HEK293T (cell line): ENCODE measurements at regions not wholly inside any gene's neighbourhood (a gene's known extent, or its start where the extent isn't known, plus 50 kb on each side); places are given as distances from the start of the nearest gene placed in this dataset.

Experiments used
- CTCF ChIA-PET: fragments of 350-600 bp; formaldehyde crosslinking; extraction: SDS; loops from one replicate; lab custom pipeline; 2021; ENCODE audit warnings: antibody characterized with exemption, inconsistent platforms; lab: Yijun Ruan, JAX
- POLR2A ChIA-PET: fragments of 350-600 bp; formaldehyde crosslinking; extraction: SDS; loops from one replicate; lab custom pipeline; 2020; ENCODE audit warnings: antibody characterized with exemption, inconsistent platforms; lab: Yijun Ruan, JAX
- DNase-seq: peaks from one replicate; pipeline ENCODE4 v3.0.0; 2012; ENCODE audit warnings: mixed read lengths; ENCODE audit errors: extremely low spot score
- ARNT ChIP-seq: fragments of 450-650 bp; IDR thresholded peaks from 2 replicates; pipeline ENCODE4 v1.6.1; 2017; ENCODE audit warnings: mild to moderate bottlenecking
- BHLHE40 ChIP-seq: fragments of 450-650 bp; IDR thresholded peaks from 2 replicates; pipeline ENCODE4 v1.6.1; 2016; ENCODE audit warnings: mild to moderate bottlenecking, moderate library complexity, borderline replicate concordance
- CTBP1 ChIP-seq: fragments of 450-650 bp; IDR thresholded peaks from 2 replicates; pipeline ENCODE4 v1.6.1; 2016; ENCODE audit warnings: borderline replicate concordance
- ELF4 ChIP-seq: fragments of 450-650 bp; IDR thresholded peaks from 2 replicates; pipeline ENCODE4 v1.6.1; 2017; ENCODE audit warnings: antibody characterized with exemption
- FOXA1 ChIP-seq: fragments of 450-650 bp; IDR thresholded peaks from 2 replicates; pipeline ENCODE4 v1.6.1; 2016; ENCODE audit warnings: mild to moderate bottlenecking
- FOXK2 ChIP-seq: fragments of 450-650 bp; IDR thresholded peaks from 2 replicates; pipeline ENCODE4 v1.6.1; 2016; ENCODE audit warnings: mild to moderate bottlenecking
- FOXM1 ChIP-seq: fragments of 450-650 bp; IDR thresholded peaks from 2 replicates; pipeline ENCODE4 v1.6.1; 2017; ENCODE audit warnings: mild to moderate bottlenecking, borderline replicate concordance
- HDGF ChIP-seq: fragments of 450-650 bp; IDR thresholded peaks from 2 replicates; pipeline ENCODE4 v1.6.1; 2017; ENCODE audit warnings: antibody characterized with exemption, borderline replicate concordance
- L3MBTL2 ChIP-seq: fragments of 450-650 bp; conservative IDR thresholded peaks from 2 replicates; pipeline ENCODE4 v1.6.1; 2016; ENCODE audit warnings: mild to moderate bottlenecking
- LEF1 ChIP-seq: fragments of 450-650 bp; IDR thresholded peaks from 2 replicates; pipeline ENCODE4 v1.6.1; 2017; ENCODE audit warnings: mild to moderate bottlenecking, borderline replicate concordance
- NFRKB ChIP-seq: fragments of 450-650 bp; IDR thresholded peaks from 2 replicates; pipeline ENCODE4 v1.6.1; 2016; ENCODE audit warnings: mild to moderate bottlenecking, moderate library complexity
- PKNOX1 ChIP-seq: fragments of 450-650 bp; IDR thresholded peaks from 2 replicates; pipeline ENCODE4 v1.6.1; 2016
- SP1 ChIP-seq: fragments of 450-650 bp; IDR thresholded peaks from 2 replicates; pipeline ENCODE4 v1.6.1; 2017
- SUZ12 ChIP-seq: fragments of 450-650 bp; IDR thresholded peaks from 2 replicates; pipeline ENCODE4 v1.6.1; 2016; ENCODE audit warnings: mild to moderate bottlenecking
- TARDBP ChIP-seq: fragments of 450-650 bp; IDR thresholded peaks from 2 replicates; pipeline ENCODE4 v1.6.1; 2016
- ZNF384 ChIP-seq: fragments of 450-650 bp; IDR thresholded peaks from 2 replicates; pipeline ENCODE4 v1.6.1; 2016

DNA sequence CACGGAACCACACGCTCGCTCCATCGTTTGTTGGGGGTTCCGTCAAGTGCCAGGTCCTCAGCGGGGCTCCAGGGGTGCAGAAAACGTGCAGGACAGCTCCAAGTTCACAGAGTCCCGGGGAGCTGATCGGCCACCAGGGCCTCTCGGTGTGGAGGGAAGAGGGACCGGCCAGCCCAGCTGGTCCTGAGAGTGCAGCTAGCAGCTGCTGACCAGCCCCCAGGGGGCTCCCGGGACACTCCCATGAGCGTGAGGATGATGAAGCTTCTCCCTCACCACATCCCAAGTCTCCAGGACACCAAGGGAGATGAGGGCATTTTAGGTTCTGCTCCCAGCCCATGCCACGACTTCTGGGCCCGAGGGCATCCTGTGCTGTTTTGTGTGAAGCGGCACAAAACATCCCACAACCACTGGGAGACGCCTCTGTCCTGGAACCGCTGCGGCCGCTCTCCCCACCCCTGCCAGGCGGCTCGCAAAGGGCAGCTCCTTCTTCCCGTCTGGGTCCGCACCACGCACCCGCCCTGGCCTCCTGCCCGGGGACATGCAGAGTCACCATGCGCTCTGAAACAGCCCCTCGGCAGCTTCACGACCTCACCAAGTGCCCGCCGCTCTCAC, 67.5 kb upstream of the IRX4 start:
- POLR2A ChIA-PET = no interaction called here

DNA sequence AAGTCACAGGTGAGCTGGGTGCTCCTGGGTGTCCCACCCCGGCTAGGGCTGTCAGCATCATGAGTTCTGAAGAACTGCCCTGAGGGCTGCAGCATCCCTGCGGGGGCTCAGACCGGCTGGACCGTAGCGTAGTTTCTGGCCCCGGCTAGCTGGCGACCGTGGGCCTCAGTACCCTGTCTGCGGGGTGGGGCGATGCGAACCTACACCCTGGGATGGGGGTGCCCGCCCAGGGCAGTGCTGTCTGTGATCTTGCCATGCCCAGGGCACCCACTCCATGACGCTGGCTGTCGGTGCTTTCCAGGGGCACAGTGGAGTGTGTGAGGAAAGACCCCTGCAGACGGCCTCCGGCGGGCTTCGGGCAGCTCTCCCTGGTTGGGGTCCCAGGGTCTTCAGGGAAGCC, 66.5 kb upstream of the IRX4 start:
- TF ChIP-seq ELF4 (no peak), NFRKB (no peak), FOXM1 (no peak)
- ChIA-PET CTCF (no interaction called here), POLR2A (no interaction called here)
- DNase-seq = no peak

More for the DNA sequence above, 67.5 kb upstream of the IRX4 start:
- DNase-seq = no peak
- CTCF ChIA-PET = no interaction called here
- TF ChIP-seq CTBP1 (no peak), ZNF384 (no peak), NFRKB (no peak), L3MBTL2 (no peak), FOXM1 (no peak), ELF4 (no peak), HDGF (no peak), ARNT (no peak), SUZ12 (no peak)

- no peak for DNase-seq
- TF ChIP-seq PKNOX1 (no peak), FOXK2 (no peak)
- CTCF ChIA-PET = no interaction called here
Measured at GRCh38 chr5:1948663-1949191, 66.0 kb upstream of the IRX4 start.

DNA sequence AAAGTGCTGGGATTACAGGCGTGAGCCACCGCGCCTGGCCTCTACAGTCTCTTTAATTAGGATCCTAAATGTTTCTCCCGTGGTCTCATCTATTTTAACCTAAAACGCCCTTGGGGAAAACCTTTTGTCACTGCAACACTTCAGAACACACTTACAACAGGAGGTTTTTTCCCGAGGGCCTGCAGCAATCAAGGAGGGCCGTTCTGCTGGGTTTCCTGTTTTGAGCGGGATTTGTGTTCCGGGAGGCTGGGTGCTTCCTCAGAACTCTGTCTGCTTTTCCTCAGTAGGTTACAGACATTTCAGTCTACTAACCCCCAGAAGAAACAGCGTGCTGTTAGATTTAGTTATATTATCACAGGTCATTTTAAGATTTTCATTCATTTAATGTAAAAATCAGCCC, 65.4 kb upstream of the IRX4 start:
- CTCF ChIA-PET = no interaction called here
- POLR2A ChIA-PET = no interaction called here
- TF ChIP-seq BHLHE40 (no peak), ARNT (no peak), FOXA1 (no peak), CTBP1 (no peak), NFRKB (no peak), ZNF384 (no peak), HDGF (no peak), SUZ12 (no peak), PKNOX1 (no peak), L3MBTL2 (no peak), TARDBP (no peak), SP1 (no peak), FOXK2 (no peak)
- no peak for DNase-seq

More at GRCh38 chr5:1948663-1949191, 66.0 kb upstream of the IRX4 start:
- POLR2A ChIA-PET = no interaction called here

GRCh38 chr5:1946776-1947175, 64.1 kb upstream of the IRX4 start:
- POLR2A ChIA-PET = no interaction called here
- TF ChIP-seq ARNT (no peak), HDGF (no peak), LEF1 (no peak), SP1 (no peak)
- DNase-seq = no peak
- CTCF ChIA-PET = no interaction called here

DNA sequence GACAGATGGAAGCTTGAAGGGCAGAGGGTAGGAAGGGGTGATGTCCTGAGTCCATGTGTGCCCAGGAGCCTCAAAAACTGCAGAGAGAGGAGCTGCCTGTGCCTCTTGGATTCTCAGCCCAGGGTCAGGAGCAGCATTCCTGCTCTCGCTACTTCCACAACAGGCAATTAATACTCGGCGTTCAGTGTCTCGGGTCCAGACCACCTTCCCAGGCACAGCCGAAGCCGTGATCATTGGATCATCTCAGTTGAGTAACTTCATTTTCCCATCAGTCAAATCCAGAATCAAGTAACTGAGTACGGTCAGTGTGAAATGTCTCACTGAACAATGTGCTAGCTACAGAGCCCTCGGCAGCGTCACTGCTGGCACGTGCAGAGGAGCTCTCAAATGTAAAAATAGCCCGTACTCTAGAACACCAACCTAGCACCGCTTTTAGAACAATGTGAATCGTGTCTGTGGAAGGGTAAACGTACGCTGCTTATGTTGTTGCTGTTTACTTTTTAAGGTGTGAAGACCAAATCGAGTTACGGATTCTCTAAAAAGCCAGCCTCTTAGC, 63.5 kb upstream of the IRX4 start:
- TF ChIP-seq NFRKB = no peak
- no peak for TF ChIP-seq PKNOX1
- no peak for TF ChIP-seq L3MBTL2
- TF ChIP-seq LEF1 = no peak
- TF ChIP-seq CTBP1 = no peak
- no peak for TF ChIP-seq SP1
- no peak for TF ChIP-seq FOXK2
- TF ChIP-seq SUZ12 = no peak
- ChIA-PET CTCF (no interaction called here), POLR2A (no interaction called here)

GRCh38 chr5:1945606-1946005, 62.9 kb upstream of the IRX4 start:
- TF ChIP-seq FOXA1 (no peak), CTBP1 (no peak), FOXK2 (no peak), PKNOX1 (no peak), BHLHE40 (no peak), SUZ12 (no peak), LEF1 (no peak), TARDBP (no peak), L3MBTL2 (no peak), ELF4 (no peak), HDGF (no peak), ZNF384 (no peak), ARNT (no peak), FOXM1 (no peak), SP1 (no peak), NFRKB (no peak)
- CTCF ChIA-PET = no interaction called here
- POLR2A ChIA-PET = no interaction called here
- DNase-seq = no peak

More for the DNA sequence above, 63.5 kb upstream of the IRX4 start:
- no peak for DNase-seq
